ENCODE measurements at regions not wholly inside any gene's neighbourhood (a gene's known extent, or its start where the extent isn't known, plus 50 kb on each side); places are given as distances from the start of the nearest gene placed in this dataset.

DNA sequence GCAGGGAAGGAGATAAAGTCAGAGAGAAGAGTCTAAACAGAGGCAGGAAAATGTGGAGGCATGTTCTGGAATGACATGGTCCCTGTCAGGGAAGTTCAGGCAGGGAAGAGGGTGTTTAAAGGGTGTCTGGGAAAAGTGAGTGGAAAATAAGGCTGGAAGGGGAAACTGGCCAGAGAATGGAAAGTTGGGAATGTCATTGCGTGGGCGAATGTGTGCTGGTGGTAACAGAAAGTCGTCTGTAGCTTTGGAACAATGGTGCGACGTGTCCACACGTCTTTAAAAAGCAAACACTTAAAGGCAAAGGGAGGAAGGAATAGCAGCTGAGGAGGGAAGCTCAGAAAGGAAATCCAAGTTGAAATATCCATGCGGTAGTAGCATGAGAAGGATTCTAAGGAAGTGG, 469.5 kb upstream of the SALL3 start:
- H3K36me3 ChIP-seq = no peaks in the 10 kb centered on the region
- H3K27ac ChIP-seq = no peak overlapping the region
- H3K9me3 ChIP-seq = no peaks in the 10 kb centered on the region
- intact Hi-C loops (cut with DNase I; ENCODE audit: low total_unique reads) = no loop called here
- no peaks in the 10 kb centered on the region for H3K4me1 ChIP-seq
- DNase-seq (ENCODE audit: low spot score in 2 of 2) = no peak
- peaks cover 0 to 19% of the 10 kb centered on the region in 2 donors for H3K27me3 ChIP-seq
- TF ChIP-seq CTCF (IDR thresholded peaks at IDR 0.05) = no peak
- no peak for TF ChIP-seq POLR2AphosphoS5 (IDR thresholded peaks at IDR 0.05)
- no peak for TF ChIP-seq POLR2A (IDR thresholded peaks at IDR 0.05)
- no peak overlapping the region for H3K4me3 ChIP-seq

- TF ChIP-seq POLR2A (IDR thresholded peaks at IDR 0.05) (no peak), CTCF (IDR thresholded peaks at IDR 0.05) (no peak), POLR2AphosphoS5 (IDR thresholded peaks at IDR 0.05) (no peak)
- Histone ChIP-seq H3K27ac (no peak overlapping the region), H3K36me3 (no peaks in the 10 kb centered on the region), H3K27me3 (peaks cover 0 to 19% of the 10 kb centered on the region in 2 donors), H3K9me3 (no peaks in the 10 kb centered on the region), H3K4me3 (no peak overlapping the region), H3K4me1 (no peaks in the 10 kb centered on the region)
- DNase-seq (ENCODE audit: low spot score in 2 of 2) = no peak
- intact Hi-C loops (cut with DNase I; ENCODE audit: low total_unique reads) = no loop called here
Measured at GRCh38 chr18:78510636-78511035, 469.0 kb upstream of the SALL3 start.

- Histone ChIP-seq H3K4me1 (no peaks in the 10 kb centered on the region), H3K27me3 (peaks cover 0 to 8% of the 10 kb centered on the region in 2 donors), H3K36me3 (no peaks in the 10 kb centered on the region), H3K9me3 (no peaks in the 10 kb centered on the region), H3K27ac (no peak overlapping the region), H3K4me3 (no peak overlapping the region)
- intact Hi-C loops (cut with DNase I; ENCODE audit: low total_unique reads) = no loop called here
- TF ChIP-seq POLR2A (IDR thresholded peaks at IDR 0.05) (no peak), CTCF (IDR thresholded peaks at IDR 0.05) (no peak), POLR2AphosphoS5 (IDR thresholded peaks at IDR 0.05) (no peak)
- no peak for DNase-seq (ENCODE audit: low spot score in 2 of 2)
Measured at GRCh38 chr18:78511666-78512601, 467.7 kb upstream of the SALL3 start.

GRCh38 chr18:78514910-78515670, 464.5 kb upstream of the SALL3 start:
- Histone ChIP-seq H3K4me1 (no peaks in the 10 kb centered on the region), H3K27me3 (peaks cover 0 to 14% of the 10 kb centered on the region in 2 donors), H3K4me3 (no peak overlapping the region), H3K27ac (no peak overlapping the region), H3K36me3 (no peaks in the 10 kb centered on the region), H3K9me3 (no peaks in the 10 kb centered on the region)
- no peak for DNase-seq (ENCODE audit: low spot score in 2 of 2)
- TF ChIP-seq CTCF (IDR thresholded peaks at IDR 0.05) (no peak), POLR2AphosphoS5 (IDR thresholded peaks at IDR 0.05) (no peak), POLR2A (IDR thresholded peaks at IDR 0.05) (no peak)
- intact Hi-C loops (cut with DNase I; ENCODE audit: low total_unique reads) = no loop called here

- Histone ChIP-seq H3K9me3 (no peaks in the 10 kb centered on the region), H3K4me3 (no peak overlapping the region), H3K27ac (no peak overlapping the region), H3K4me1 (no peaks in the 10 kb centered on the region), H3K27me3 (peaks cover 0 to 23% of the 10 kb centered on the region in 2 donors), H3K36me3 (no peaks in the 10 kb centered on the region)
- TF ChIP-seq CTCF (IDR thresholded peaks at IDR 0.05) (no peak), POLR2A (IDR thresholded peaks at IDR 0.05) (no peak)
- intact Hi-C loops (cut with DNase I; ENCODE audit: low total_unique reads) = no loop called here
- DNase-seq (ENCODE audit: low spot score in 2 of 2) = no peak
Measured at GRCh38 chr18:78517328-78517727, 462.3 kb upstream of the SALL3 start.
